Subcutaneous abdominal adipose tissue (tissue), 5 donors: ENCODE measurements at regions not wholly inside any gene's neighbourhood (a gene's known extent, or its start where the extent isn't known, plus 50 kb on each side); places are given as distances from the start of the nearest gene placed in this dataset.

ENCODE experiments used
- H3K27ac ChIP-seq: one replicate; pipeline ENCODE4 v1.7.0; 2013; ENCODE audit warnings: low read depth, mild to moderate bottlenecking, inconsistent platforms, low read length, moderate library complexity
- H3K27me3 ChIP-seq, 5 donors: one replicate each; pipeline ENCODE4 v1.7.0; 2013; ENCODE audit warnings: low read length in 5 of 5, inconsistent platforms in 1 of 5; ENCODE audit not compliant: control insufficient read depth in 5 of 5, insufficient read depth in 4 of 5
- H3K36me3 ChIP-seq, 5 donors: one replicate each; pipeline ENCODE4 v1.7.0; 2013; ENCODE audit warnings: low read length in 5 of 5; ENCODE audit not compliant: control insufficient read depth in 5 of 5, insufficient read depth in 5 of 5
- H3K4me1 ChIP-seq, 5 donors: one replicate each; pipeline ENCODE4 v1.7.0; 2013; ENCODE audit warnings: low read length in 5 of 5, mild to moderate bottlenecking in 3 of 5, moderate library complexity in 1 of 5; ENCODE audit not compliant: control insufficient read depth in 5 of 5, insufficient read depth in 5 of 5
- H3K4me3 ChIP-seq, 5 donors: one replicate each; pipeline ENCODE4 v1.7.0; 2013; ENCODE audit warnings: low read length in 5 of 5, low read depth in 1 of 5
- H3K9ac ChIP-seq, 5 donors: one replicate each; pipeline ENCODE4 v1.7.0; 2013; ENCODE audit warnings: low read length in 5 of 5, mild to moderate bottlenecking in 4 of 5, moderate library complexity in 3 of 5
- H3K9me3 ChIP-seq, 5 donors: one replicate each; pipeline ENCODE4 v1.7.0; 2013; ENCODE audit warnings: low read length in 5 of 5; ENCODE audit not compliant: control insufficient read depth in 5 of 5
- donor health status: healthy.
- donor health status: healthy.
- donor health status: healthy.
- donor health status: healthy.
- donor health status: healthy.

DNA sequence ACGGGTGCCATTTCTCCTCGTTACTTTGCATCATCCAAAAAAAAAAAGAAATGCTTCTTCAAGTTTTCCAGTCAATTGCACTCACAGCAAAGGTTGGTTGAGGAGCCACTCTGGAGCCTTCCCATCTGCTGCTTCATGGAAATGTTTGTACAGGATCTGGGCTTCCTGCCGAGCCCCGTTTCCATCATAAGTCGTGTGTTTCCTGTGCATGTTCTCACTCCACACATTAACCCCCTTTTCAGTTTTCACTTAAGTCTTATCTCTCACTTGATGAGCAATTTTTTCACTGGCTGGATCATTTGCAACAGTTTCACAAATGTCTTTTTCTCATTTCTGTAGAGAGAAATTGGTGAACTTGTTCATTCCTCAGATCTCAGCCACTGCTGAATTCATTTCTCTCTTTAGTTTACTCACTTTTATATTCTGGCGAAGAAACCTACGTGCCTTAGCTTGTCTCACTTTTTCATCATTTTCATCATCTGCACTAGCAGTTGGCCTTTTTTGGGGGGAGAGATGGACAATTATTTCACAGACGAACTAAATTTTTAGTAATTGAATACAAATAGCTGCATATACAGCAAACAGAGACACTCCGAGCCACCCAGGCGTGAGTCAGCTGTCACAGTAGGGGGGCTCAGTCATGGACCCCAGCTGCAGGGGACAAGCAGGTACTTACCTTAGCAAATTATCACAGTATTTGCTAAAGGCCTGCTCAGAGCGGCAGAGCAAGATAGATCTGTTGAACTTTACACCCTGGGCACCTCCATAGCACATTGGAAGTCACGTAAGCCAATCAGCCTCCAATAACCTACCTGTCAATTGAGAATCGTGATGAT is 750.8 kb upstream of the ID2 start:
- Histone ChIP-seq H3K27ac (no peak overlapping the region), H3K9ac (no peak overlapping the region), H3K27me3 (no peaks in the 10 kb centered on the region), H3K36me3 (no peaks in the 10 kb centered on the region), H3K9me3 (no peaks in the 10 kb centered on the region), H3K4me3 (no peak overlapping the region), H3K4me1 (no peaks in the 10 kb centered on the region)

DNA sequence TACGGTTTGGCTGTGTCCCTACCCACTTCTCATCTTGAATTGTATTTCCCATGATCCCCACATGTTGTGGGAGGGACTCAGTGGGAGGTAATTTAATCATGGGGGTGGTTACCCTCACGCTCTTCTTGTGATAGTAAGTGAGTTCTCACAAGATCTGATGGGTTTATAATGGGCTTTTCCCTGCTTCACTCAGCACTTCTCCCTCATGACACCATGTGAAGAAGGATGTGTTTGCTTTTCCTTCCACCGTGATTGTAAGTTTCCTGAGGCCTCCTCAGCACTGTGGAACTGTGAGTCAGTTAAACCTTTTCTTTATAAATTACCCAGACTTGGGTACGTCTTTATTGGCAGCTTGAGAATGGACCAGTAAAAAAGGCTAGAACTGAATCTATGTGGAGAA is 750.0 kb upstream of the ID2 start:
- Histone ChIP-seq H3K4me1 (no peaks in the 10 kb centered on the region), H3K36me3 (no peaks in the 10 kb centered on the region), H3K27me3 (no peaks in the 10 kb centered on the region), H3K9ac (no peak overlapping the region), H3K4me3 (no peak overlapping the region), H3K27ac (no peak overlapping the region), H3K9me3 (no peaks in the 10 kb centered on the region)

DNA sequence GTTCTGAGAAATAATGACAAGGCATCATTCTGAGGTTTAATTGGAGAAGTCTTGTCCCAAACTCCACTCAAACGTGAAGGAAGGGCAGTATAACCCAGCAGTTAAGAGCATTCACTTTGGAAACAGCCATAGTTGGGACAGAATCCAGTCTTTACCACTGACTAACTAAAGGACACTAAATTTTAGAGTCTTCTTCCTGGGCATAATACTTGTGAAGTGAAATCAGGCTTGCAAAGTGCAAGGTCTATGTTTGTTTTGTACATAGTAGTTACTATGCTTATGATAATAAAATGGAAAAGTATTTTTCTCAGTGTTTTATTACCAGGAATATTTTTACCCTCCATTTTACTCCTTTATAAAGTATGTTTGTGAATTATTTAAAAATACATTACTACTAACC is 748.2 kb upstream of the ID2 start:
- H3K27me3 ChIP-seq, result no peaks in the 10 kb centered on the region
- H3K4me1 ChIP-seq, result no peaks in the 10 kb centered on the region
- no peaks in the 10 kb centered on the region for H3K9me3 ChIP-seq
- no peak overlapping the region for H3K9ac ChIP-seq
- H3K4me3 ChIP-seq, result no peak overlapping the region
- no peak overlapping the region for H3K27ac ChIP-seq
- H3K36me3 ChIP-seq, result no peaks in the 10 kb centered on the region

DNA sequence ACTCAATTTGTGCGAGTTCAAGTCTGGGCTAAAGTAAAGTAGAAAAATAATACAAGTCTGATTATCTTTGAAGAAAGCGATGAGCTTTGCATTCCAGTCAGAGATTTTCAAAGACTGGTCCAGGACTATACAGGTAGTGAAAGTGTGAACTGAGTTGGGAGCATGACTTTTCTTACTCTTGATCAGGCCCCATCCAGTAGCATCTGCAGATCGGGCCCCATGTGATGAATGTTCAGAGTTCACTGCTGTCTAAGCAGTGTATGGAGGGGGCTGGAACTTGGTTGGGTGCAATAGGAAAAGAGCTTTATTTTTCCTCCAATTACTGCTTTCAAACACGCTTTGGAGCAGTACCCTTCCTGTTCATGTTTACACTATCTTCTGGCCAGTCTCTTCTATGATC is 747.4 kb upstream of the ID2 start:
- H3K4me3 ChIP-seq, result no peak overlapping the region
- no peak overlapping the region for H3K27ac ChIP-seq
- H3K4me1 ChIP-seq, result no peaks in the 10 kb centered on the region
- no peaks in the 10 kb centered on the region for H3K27me3 ChIP-seq
- no peaks in the 10 kb centered on the region for H3K36me3 ChIP-seq
- no peak overlapping the region for H3K9ac ChIP-seq
- H3K9me3 ChIP-seq, result no peaks in the 10 kb centered on the region

DNA sequence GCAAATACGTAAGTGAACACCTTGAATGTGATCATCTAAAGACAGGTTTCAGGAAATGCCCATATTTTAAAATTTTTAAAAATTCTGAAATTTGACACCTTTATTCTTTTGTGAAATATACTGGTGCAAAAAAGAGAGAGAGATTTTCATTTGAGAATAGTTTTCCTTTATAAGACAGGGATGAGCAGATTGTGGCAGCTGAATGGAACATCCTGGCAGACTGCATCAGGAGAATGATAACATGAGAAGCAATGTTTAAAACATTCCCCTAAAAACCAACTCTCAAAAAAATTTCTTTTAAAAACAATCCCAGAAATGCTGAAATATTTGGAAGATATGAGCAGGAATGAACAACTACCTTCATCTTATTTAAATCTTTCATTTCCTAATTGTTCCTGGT is 744.8 kb upstream of the ID2 start:
- Histone ChIP-seq H3K4me3 (no peak overlapping the region), H3K4me1 (no peaks in the 10 kb centered on the region), H3K9me3 (no peaks in the 10 kb centered on the region), H3K27me3 (no peaks in the 10 kb centered on the region), H3K36me3 (no peaks in the 10 kb centered on the region), H3K9ac (no peak overlapping the region), H3K27ac (no peak overlapping the region)

DNA sequence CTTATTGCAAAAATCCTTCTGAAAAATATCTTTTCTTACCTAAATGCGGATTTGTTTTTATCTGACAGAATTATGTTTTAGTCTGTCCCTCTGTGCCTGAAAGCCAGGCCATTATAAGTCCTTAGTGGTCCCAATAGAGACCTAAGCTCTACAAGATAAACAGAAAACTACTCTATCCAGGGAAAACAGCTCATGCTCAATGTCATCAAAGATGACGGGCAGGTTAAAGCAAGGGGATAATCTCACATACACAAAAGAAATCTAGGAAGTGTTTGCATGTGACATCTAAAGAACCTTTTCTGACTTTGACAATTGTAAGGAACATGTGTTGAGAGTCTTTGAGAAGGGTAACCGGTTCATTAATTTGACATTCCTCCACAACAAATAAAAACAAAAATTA is 741.1 kb upstream of the ID2 start:
- H3K27ac ChIP-seq, result no peak overlapping the region
- no peaks in the 10 kb centered on the region for H3K4me1 ChIP-seq
- no peaks in the 10 kb centered on the region for H3K9me3 ChIP-seq
- H3K27me3 ChIP-seq, result no peaks in the 10 kb centered on the region
- H3K9ac ChIP-seq, result no peak overlapping the region
- H3K4me3 ChIP-seq, result no peak overlapping the region
- no peaks in the 10 kb centered on the region for H3K36me3 ChIP-seq

DNA sequence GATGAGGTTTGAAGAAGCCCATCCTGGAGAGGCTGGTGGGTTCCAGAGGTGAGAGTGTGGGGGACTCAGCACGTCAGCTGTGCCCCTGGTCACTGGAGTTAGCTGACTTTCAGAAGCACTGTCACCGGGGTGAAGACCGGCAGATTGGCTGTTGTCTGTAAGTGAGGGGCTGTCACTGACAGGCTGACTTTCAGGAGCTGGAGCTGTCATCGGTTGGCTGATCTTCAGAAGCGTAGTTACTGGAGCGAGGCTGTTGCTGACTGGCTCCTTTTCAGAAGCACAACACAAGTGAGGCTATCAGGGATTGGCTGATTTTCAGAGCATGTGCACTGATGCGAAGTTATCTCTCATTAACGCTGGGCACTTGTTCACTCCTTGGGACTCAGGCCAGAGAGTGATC is 738.4 kb upstream of the ID2 start:
- H3K36me3 ChIP-seq, result no peaks in the 10 kb centered on the region
- H3K4me3 ChIP-seq, result no peak overlapping the region
- no peaks in the 10 kb centered on the region for H3K27me3 ChIP-seq
- no peaks in the 10 kb centered on the region for H3K9me3 ChIP-seq
- no peak overlapping the region for H3K27ac ChIP-seq
- H3K4me1 ChIP-seq, result no peaks in the 10 kb centered on the region
- no peak overlapping the region for H3K9ac ChIP-seq

DNA sequence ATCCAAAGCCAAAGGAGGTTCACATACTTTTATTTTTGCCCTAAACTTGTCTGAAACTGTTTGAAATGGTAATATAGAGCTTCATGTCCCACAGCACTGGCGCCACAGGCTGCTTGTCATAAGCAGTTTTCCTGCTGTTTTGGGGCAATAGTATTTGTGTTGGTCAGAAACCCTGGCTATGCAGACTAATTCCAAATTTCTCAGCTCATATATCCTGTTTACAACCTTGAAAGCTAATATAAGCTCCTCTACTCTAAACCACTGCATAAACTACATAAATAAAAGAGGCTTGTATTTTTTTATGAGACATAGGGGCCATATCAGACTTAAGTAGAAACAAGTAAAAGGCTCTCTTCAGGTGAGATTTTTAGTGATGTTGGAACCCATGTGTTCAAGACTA is 736.8 kb upstream of the ID2 start:
- Histone ChIP-seq H3K9me3 (no peaks in the 10 kb centered on the region), H3K4me3 (no peak overlapping the region), H3K36me3 (no peaks in the 10 kb centered on the region), H3K27ac (no peak overlapping the region), H3K4me1 (no peaks in the 10 kb centered on the region), H3K27me3 (no peaks in the 10 kb centered on the region), H3K9ac (no peak overlapping the region)

DNA sequence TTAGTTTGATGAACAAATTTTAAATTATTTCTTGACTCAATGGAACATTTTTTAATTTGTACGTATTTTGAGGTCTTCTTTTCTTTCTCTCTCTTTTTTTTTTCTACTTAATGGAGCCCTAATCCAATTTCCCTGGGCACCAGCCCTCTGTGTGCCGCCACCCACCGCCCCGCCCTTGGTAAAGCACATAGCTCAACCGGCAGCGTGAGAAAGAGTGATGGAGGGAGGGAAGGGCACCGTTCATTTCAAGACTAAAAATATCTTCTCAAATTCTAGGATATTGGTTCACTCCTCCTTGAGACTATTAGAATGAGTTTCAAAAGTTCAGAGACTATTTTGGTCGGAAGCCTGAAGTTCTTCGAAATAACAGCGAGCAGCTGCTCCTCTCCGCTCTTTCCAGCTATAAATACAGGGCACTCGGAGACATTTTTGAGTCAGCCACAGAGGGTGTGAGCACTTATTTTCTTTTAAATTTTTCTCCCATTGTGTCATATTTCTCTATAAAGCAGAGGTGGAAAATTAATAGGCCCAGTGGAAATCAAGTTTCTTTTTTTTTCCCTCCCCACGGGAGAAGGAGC is 731.7 kb upstream of the ID2 start:
- Histone ChIP-seq H3K4me1 (no peaks in the 10 kb centered on the region), H3K36me3 (no peaks in the 10 kb centered on the region), H3K27me3 (no peaks in the 10 kb centered on the region), H3K4me3 (no peak overlapping the region), H3K9me3 (no peaks in the 10 kb centered on the region), H3K9ac (no peak overlapping the region), H3K27ac (no peak overlapping the region)

DNA sequence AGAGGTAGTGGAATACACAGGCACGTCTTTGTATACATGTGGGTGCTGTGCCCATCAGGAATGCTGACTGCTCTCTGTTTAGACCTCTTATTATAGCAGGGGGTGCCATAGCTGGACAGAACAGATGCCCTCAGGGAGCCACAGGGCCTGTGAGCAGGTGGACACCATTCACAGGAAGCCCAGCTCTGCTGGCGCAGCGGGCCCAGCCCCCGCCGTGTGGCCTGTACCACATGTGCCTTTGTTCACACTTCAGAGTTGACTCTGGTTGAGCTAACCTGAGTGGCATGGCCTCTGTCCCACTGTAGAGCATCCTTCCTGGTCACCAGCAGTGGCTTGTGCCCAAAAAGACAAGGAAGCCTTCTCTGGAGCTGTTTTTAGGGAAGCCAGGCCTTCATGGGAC is 730.9 kb upstream of the ID2 start:
- no peaks in the 10 kb centered on the region for H3K9me3 ChIP-seq
- H3K27ac ChIP-seq, result no peak overlapping the region
- no peak overlapping the region for H3K4me3 ChIP-seq
- no peaks in the 10 kb centered on the region for H3K36me3 ChIP-seq
- no peaks in the 10 kb centered on the region for H3K4me1 ChIP-seq
- H3K27me3 ChIP-seq, result no peaks in the 10 kb centered on the region
- no peak overlapping the region for H3K9ac ChIP-seq
